HG03342 (cell line): ENCODE measurements at regions not wholly inside any gene's neighbourhood (a gene's known extent, or its start where the extent isn't known, plus 50 kb on each side); places are given as distances from the start of the nearest gene placed in this dataset.

Experiments
- ATAC-seq: cut with Tn5 transposase; IDR thresholded peaks from one replicate; pipeline ENCODE4 v1.9.1; 2021; ENCODE audit warnings: mild to moderate bottlenecking, moderate library complexity; ENCODE audit not compliant: unreplicated experiment

GRCh38 chr5:164181604-164182003, 676.2 kb downstream of the MAT2B start:
- no peak for ATAC-seq

DNA sequence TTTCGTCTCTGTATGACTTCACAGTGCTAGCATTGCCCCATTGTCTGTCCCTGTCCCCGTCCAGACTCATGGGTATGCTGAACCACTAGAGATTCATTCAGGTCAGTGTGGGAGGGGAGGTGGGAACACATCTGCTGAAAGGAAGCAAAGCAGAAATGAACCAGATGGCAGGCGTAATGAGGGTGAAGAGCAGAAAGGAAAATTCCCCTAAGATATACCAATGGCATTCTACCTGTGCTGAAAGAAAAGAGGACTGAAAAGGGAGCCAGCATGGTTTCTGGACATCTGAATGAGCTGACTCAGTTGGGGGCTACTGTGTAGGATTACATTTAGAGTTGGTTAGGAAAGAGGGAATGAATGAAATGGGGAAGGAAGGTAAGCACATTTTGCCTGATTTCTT, 678.7 kb downstream of the MAT2B start:
- no peak for ATAC-seq

DNA sequence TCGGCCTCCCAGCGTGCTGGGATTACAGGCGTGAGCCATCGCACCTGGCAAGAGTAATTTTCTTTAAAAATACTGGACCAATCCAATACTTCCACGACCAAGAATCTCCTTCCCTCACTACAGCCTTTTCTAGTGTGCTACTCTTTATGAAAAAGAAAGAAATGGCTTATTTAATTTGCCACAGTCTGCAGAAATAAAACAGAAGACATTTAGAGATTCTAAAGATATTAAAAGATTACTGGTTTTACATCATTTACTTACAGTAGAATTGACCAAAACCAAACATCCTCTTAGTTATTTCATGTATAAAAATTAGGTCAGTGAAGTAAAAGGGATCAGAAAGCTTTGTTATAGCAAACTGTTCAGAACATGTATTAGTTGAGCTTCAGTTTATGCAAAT, 679.6 kb downstream of the MAT2B start:
- no peak for ATAC-seq

DNA sequence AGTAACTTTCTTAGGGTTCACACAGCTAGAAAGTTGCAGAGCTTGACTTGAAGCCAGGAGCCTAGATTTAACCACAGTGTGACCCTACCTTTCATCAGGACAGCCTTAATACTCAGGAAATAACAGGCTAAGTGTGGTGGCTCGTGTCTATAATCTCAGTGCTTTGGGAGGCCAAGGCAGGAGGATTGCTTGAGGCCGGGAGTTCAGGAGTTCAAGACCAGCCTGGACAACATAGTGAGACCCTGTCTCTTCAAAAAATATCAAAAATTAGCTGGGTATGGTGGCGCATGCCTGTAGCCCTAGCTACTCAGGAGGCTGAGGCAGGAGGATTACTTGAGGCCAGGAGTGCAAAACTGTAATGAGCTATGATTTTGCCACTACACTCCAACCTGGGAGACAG, 681.1 kb downstream of the MAT2B start:
- ATAC-seq, result no peak

DNA sequence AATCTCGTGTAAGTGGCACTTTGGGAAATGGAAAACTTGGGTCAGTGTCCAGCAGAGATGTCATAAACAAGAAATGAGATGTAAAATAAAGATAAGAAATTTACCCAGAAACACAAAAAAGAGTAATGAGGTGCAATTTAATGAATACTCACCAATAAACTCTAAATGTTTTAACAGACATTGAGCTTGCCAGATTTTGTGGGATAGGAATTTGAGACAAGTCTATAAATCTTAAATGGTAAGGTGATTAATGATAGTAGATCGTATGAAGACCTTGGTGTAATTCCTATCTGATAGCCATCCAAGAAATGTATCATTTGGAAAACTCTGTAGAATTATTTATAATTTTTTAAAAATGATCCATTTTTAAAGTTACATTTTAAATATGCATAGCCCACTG, 682.4 kb downstream of the MAT2B start:
- no peak for ATAC-seq

DNA sequence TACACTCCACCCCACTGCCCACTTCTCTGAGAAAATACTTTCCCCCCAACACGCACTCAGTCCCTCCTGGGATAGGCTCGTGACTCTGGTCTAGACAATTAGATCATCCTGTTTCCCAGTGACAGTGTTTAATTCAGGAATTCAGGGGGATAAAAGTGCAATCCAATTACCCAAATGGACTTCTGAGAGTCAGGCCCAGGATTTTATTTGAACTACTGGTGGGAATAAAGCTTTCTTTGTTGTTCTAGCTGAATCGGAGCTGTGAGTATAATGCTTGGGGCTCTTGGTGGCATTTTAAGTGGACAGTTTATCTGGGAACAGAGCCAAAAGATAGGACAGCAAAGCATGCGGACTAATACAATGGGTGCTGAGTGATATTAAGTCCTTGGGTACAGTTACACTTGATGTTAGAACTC, 683.3 kb downstream of the MAT2B start:
- no peak for ATAC-seq

DNA sequence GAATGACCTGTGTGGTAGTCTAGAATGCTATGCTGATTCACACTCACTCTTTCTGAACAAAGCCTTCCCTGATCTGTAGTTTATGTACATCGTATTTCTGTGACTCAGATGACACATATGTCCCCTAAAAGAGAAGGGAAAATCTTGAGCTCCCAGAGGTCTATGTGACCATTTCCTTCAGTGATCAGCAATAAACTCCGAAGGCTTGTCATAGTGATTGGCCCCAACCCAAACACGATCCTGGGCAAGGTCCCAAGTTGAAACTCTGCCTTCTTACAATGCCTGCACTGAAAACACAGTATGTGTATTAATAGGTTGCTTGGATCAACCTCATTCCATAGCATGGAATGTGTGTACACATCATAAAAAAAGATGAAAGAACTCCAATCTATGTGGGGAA, 685.8 kb downstream of the MAT2B start:
- no peak for ATAC-seq

GRCh38 chr5:164202338-164202737, 696.9 kb downstream of the MAT2B start:
- ATAC-seq, result no peak

GRCh38 chr5:164203581-164204225, 698.3 kb downstream of the MAT2B start:
- ATAC-seq, result no peak

DNA sequence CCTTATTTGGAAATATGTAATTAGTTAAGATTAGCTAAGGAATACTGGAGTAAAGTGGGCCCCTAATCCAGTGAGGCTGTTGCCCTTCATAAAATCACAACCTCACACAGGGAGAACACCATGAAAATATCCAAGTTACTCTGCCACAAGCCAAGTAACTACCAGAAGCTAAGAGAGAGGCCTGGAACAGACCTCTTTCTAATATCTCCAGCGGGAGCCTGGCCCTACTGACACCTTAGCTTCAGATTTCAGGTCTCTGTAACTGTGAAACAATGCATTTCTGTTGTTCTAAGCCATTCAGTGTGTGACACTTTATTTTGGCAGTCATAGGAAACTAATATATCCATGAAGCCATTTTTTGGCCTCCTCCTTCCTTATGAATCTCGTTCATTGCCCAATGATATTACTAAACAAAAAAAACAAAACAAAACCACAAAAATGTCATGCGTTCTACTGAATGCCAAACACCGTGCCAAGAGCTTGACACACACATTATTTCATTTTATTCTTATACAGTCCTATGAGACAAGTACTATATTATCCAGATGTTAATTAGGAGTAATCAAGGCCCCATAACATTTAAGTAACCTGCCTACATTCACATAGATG, 699.0 kb downstream of the MAT2B start:
- ATAC-seq, result no peak

- no peak for ATAC-seq
Observed at GRCh38 chr5:164206196-164206595, 700.8 kb downstream of the MAT2B start.

- no peak for ATAC-seq
Observed at GRCh38 chr5:164207646-164208045, 702.2 kb downstream of the MAT2B start.

DNA sequence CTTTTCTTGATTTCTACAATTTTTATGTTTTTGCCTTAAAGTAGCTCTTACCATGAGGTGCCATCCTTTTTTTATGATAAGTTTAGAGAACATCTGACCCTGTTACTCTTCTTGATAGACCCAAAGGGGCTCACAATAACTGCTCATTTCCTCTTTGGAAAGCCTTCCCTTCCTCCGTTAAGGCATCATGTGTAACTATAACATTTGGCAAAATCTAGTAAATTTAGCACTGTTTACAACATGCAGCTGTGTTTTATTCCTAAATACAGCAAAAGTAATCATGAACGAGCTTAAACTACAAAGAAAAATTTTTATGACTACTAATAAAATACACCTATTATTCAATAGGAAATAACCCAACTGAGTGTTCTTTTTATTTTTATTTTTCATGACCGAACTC, 705.1 kb downstream of the MAT2B start:
- no peak for ATAC-seq

- no peak for ATAC-seq
Observed at GRCh38 chr5:164214698-164215097, 709.3 kb downstream of the MAT2B start.

GRCh38 chr5:164217464-164217863, 712.0 kb downstream of the MAT2B start:
- ATAC-seq, result no peak

GRCh38 chr5:164220522-164220921, 715.1 kb downstream of the MAT2B start:
- ATAC-seq, result no peak

DNA sequence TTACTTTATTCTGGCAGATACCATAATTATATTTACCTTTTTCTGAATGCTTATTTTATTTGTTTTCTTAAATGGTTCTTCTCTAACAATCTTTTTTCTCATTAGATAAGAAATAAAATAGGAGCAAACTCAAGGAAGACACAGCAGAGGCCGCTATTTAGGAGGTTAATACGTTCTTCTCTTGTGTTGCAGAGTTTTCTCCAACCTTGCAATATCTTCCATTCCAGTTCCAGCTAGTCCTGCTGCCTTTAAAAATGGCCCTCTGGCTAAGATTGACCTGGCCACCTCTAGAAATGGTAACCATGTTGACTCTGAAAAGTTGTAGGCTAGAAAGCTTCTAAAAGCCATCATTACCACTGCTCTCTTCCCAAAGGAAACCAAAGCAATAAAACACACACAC, 718.8 kb downstream of the MAT2B start:
- ATAC-seq, result no peak

GRCh38 chr5:164224772-164225171, 719.4 kb downstream of the MAT2B start:
- ATAC-seq, result no peak

- ATAC-seq, result no peak
Observed at GRCh38 chr5:164230341-164230740, 724.9 kb downstream of the MAT2B start.

- no peak for ATAC-seq
Observed at GRCh38 chr5:164233791-164234190, 728.4 kb downstream of the MAT2B start.

GRCh38 chr5:164234321-164234720, 728.9 kb downstream of the MAT2B start:
- no peak for ATAC-seq

DNA sequence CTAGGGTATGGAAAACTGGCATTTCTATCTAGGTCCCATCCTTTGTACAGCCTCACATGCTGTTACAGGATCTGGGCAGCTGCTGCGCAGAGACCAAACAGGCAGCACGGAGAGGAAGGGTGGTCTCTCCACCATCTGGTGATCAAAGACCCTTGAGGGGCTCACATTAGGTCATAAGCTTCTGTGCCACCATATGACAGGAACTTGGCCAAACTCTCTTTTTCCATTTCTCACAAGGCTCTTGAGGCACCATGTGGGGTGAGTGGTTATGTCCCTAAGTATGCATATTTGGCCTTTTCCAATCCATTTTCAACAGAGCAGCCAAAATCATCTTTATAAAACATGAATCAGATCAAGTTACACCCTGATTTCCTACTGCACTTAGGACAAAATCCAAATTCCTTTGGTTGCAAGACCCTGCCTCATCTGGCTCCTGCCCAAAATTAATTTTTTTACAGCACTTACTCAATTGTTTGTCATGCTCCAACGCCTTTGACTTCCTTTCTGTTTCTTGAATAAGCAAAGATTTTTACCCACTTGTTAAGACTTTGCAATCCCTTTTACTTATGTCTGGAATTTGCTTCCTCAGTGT, 730.0 kb downstream of the MAT2B start:
- ATAC-seq, result no peak

GRCh38 chr5:164237486-164237885, 732.1 kb downstream of the MAT2B start:
- ATAC-seq, result no peak
